ENCODE measurements at regions not wholly inside any gene's neighbourhood (a gene's known extent, or its start where the extent isn't known, plus 50 kb on each side); places are given as distances from the start of the nearest gene placed in this dataset.

DNA sequence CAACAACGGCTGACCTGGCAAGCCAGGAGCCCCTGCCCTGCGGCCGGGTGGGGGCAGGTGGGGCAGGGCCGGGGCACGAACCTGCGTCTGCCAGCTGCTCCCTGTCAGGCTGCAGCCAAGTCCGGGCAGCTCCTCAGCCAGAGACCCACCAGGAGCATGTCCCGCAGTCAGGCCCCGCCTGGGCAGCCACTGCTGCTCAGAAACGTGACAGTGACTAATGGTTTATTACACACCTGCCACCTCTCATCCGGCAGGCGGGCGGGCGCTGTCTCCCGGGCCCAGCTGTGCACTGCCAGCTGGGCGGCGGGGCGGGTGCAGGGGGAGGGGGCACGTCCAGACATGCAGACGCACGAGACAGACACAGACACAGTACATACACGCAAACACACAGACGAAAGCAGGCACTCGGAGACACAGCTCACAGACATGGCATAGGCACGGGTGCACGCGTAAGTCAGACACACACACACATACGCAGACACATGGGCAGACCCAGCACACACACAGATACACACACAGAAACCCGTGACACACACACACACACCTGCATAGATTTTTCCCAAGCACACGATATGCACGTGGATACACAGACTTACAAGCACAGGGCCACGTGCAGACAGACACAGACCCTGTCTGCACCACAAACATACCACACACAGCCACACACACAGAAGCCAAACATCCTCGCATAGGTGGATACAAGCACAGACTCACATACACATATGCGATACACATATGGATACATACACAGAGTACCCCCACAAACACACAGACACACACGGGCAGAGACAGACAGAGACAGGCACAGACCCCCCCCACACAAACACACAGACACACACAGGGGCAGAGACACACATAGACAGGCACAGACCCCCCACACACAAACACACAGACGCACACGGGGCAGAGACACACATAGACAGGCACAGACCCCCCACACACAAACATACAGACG is 248.3 kb upstream of the CIBAR2 start:
- no peak for DNase-seq (ENCODE audit: low read depth)

DNA sequence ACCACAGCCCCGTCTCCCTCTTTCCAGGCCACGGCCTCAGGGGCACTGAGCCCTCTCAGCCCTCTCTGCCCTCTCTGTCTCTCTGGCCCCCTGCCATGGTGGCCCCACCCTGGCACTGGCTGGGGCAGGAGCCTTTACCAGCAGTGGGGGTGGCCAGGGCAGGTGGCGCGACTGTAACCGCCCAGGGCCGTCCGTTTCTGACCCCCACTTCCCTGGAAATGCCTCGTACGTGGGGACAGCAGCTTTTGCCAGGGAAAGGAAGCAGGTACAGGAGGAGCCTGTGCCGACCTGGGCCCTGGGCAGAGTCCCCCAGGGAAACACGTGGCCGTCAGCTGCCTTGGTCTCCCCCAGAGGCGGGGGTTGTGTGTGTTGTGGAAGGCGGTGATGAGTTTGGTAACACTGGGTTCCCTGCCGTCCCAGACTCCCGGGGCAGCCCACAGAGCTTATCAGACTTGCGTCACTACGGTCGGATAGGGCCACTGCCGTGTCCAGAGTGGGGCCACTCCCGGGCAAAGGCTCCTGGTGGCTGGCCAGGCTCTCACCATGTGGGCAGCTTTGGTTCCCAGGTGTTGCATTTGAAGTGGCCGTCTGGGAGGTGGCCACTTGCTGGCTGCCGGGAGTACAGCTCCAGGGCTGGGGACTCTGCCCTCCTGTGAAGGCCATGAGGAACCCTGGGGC is 249.3 kb upstream of the CIBAR2 start:
- DNase-seq (ENCODE audit: low read depth): no peak

DNA sequence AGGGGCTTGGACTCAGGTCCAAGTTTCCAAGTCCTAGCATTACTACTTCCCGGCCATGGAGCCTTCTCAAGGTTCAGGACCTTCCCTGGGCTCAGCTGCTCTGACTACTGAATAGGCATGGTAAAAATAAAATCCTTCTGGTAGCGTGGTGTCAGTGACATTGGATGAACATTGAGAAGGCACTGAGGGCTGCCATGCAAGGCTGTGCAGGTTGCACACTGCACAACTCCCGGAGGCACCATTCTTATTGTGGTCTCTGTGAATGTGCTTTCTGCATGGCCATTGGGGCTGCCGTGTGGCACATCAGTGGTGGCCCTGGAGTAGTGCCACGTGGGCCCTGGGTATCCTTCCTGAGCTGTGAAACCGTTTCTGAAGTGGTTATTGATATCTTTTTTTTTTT is 250.2 kb upstream of the CIBAR2 start:
- no peak for DNase-seq (ENCODE audit: low read depth)

DNA sequence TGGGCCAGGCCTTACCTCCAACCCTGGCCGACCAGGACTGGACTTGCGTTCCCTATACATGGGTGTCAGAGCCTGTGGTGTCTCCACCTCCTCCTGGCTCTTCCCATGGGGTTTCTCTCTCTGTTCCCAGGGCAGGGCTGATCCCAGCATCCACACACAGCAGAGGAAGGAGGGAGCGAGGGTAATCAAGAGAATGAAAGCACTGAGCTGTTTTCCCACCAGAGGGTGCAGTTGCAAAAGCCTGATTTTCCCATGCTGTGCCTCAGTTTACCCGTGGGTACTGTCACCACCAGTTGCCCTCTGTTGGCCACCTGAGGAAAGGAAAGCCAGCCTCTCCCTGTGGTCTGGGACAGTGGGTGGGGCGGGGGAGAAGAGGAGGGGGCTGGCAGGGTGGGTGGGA is 249.7 kb upstream of the GSE1 start:
- DNase-seq (ENCODE audit: low read depth): no peak

DNA sequence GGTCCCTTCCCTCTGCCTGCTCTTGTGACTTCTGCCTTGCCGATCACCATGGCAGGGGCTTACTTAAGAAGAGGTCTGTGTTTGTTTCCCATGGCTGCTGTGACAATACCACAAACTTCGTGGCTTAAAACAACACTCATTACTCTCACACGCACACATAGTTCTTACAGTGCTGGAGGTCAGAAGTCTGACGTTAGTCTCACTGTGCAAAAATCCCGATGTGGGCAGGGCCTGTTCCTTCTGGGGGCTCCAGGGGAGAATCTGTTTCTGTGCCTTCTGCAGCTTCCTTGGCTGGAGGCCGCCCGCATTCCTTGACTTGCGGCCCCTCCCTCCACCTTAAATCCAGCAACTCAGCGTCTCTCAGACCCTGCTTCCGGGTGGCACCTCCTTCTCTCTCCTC is 249.2 kb upstream of the GSE1 start:
- no peak for DNase-seq (ENCODE audit: low read depth)

DNA sequence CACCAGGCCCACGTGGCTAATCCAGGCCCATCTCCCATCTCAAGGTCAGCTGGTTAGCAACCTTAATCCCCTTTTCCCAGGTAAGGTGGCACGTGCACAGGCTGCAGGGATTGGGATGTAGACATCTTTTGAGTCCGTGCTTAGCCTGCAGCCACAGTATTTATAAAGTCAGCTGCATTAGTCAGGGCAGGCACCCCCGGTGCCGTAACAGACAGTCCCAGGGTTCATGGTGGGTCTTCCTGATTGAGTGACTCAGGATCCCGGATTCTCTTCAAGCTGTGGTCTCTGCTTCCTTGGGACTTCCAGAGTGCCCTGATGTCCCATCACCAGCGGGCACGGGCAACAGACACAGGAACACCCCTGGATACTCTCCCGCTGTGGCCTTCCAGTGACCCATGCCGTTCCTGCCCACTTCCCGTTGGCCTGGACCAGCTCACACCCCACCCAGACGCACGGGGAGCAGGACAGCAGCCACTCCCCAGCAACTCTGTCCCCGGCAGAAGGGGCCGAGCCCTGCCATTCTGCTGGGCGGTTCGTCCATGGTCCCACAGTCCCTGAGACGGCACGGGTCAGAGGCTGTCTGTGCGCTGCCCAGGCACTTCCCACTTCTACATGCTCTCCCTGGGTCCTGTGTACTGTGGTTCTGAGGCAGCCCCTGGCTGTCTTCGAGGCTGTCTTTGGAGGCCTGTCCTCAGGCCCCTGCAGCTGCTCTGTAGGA is 248.6 kb upstream of the GSE1 start:
- no peak for DNase-seq (ENCODE audit: low read depth)

DNA sequence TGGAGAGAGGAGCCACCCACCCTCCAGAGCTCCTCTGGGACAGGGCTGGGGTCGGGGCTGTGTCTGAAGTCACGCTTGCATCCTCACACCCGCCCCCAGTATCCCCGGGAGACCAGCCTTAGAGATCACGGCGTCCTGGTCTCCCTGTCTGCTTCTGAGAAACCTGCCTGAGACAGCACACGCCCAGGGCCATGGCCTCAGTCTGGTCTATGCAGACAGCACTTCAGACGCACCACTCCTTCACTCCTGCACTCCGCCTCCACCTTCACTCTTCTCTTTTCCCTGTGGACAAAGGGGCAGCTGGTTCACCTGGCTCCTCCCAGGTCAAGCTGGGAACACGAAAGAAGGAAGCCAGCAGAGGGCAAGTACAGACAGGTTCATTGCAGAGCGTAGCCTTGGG is 248.0 kb upstream of the GSE1 start:
- no peak for DNase-seq (ENCODE audit: low read depth)

DNA sequence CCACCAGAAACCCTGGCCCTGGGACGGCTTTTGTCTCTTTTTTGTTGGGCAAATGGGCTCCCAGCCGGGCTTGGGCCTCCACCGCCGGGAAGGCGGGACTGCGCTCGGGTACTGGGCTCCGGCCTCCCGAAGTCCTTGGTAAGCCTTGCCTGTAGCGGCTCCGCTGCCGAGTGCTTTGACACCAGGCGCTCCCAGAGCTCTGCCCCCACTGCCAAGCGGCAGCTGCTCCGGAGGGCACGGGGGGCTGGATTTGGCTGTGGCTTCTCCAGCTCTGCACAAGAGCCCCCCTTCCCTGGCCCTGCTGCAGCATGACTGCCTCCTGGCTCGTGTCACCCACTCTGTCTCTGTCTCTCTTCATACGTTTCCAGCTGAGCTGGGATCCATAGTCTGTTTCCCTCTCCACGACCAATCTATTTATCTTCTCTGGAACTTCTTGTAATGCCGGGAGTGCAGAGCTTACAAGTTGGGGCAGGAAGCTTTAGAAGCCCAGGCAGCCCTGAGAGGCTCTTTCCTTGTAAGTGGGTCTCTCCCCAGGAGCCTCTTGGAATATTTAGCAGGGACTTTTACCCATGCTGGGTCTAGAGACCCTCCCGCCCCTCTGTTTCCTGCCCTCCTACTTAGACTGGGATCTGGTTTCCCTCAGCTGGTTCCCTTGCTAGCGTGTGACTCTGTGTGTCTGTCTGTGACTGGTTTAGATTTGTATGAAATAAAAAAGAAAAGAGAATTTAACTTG is 246.9 kb upstream of the GSE1 start:
- no peak for DNase-seq (ENCODE audit: low read depth)

DNA sequence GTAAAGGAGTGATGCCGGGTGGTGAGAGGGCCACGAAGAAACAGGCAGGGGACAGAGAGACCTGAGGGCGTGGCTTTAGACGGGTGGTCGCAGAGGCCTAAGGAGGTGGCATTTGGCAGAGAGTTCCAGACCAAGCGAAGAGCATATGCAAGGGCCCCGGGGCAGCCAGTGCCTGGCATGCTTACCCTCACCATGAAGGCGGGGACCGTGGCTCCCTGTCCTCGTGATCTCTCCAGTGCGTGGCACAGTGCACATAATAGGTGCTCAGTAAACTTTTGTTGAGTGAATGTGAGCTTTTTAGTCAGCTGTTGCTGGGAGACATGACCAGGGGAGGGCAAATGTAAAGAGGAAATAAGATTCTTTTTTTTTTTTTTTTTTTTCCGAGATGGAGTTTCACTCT is 245.6 kb upstream of the GSE1 start:
- DNase-seq (ENCODE audit: low read depth): no peak

DNA sequence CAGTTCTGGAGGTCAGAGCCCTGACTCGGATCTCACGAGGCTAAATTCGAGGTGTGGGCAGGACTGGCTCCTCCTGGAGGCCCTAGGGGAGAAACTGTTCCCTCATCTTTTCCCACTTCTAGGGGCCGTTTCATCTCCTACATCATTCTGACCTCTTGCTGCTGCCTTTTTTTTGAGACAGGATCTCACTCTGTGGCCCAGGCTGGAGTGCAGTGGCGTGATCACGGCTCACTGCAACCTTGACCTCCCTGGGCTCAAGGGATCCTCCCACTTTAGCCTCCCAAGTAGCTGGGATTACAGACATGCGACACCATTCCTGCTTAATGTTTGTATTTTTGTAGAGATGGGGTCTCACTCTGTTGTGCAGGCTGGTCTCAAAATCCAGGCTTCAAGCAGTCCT is 244.1 kb upstream of the GSE1 start:
- DNase-seq (ENCODE audit: low read depth): no peak

DNA sequence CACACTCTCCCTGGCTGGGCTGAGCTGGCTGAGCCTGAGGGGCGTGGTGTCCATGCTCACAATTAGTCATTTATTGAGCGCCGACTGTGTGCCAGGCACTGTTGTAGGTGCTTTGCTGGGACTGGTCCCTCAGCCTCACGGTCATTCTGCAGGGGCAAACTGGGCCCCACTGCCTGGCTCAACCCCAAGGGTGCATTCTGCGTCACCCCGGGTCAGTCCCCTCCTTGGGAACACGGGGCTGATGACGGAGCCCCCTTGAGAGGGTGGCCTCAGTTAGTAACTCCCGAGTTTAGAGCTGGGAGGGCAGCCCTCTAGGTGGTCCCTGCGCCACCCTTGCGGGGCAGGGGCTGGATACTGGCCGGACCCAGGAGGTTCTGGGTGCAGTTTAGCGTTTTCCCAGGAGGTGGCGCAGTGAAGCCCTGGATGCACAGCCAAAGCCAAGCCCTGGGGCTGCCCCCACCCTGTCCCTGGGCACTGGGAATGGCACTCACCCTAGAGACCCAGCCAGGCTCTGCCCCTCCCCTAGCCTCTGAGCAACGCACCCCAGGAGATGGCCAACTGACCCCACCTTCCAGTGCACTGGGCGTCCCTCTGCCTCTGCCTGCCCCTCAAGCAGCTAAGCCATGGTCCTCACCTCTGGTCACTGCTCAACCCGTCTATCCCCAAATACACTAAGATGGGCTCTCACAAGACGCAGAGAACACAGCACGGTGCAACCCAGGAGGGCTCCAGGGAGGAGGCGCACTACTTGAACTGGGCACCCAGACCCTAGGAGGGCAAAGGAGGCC is 243.2 kb upstream of the GSE1 start:
- peak; percentile 12 for DNase-seq (ENCODE audit: low read depth)

DNA sequence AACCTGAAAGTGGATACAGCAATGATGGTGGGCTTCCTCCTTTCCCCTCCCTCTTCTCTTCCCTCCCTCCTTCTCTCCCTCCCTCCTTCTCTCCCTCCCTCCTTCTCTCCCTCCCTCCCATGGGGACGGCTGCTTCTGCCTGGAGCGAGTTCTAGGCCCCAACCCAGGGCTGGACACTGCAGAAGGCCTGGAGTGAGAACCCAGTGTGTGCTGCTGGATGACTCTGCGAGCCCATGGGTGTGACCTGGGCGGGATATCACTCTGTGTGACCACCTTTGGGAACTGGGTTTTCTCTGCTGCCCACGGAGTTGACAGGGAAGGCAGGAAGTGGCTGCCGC is 242.6 kb upstream of the GSE1 start:
- DNase-seq (ENCODE audit: low read depth): no peak

DNA sequence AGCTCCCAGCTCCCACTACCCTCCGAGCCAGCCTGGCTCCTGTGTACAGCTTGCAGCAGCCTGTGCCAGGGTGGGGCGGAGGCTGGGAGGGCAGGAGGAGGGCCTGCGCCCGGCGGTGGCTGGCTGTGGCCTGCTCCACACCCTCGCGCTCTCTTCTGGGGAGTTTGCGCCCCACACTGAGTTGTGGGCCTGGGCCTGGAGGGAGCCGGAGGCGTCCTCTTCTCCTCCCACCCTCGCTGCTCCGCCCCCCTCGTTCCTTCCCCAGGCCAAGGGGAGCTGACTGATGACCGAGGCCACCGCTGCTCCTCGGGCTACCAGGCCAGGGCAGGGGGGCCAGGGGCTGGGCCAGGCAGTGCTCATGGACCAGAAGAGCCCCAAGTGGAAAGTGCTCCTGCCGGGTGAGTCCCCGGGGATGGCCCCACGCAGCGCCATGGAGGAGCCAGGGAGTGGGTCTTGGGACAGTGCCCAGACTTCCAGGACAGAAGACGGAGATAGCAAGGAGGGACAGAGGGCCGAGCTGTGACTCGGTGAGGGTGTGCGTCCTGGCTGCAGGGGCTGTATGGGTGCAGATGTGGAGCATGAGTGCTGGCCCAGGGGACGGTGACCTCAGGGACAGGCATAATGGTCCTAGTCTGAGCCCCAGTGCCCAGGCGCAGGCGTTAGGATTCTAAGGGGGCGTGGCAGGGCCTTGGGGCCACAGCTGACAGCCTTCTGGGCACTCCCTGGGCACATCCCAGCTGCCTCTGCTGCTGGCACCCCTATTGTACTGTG is 242.1 kb upstream of the GSE1 start:
- no peak for DNase-seq (ENCODE audit: low read depth)

DNA sequence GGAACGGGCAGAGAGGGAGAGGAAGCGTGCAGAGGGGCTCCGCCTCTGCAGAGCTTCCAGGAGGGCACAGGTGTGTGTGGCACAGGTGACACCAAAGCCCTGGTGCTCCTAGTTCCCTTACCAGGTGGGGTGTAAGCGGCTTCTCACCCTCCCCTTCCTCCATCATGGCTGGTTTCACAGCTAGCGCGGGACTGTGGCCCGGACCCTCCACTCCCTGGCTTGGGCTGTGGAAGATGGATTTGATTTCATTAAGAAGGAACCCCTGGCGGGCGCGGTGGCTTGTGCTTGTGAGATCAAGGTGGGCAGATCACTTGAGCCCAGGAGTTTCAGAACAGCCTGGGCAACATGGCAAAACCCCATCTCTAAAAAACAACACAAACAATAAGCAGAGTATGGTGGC is 241.2 kb upstream of the GSE1 start:
- DNase-seq (ENCODE audit: low read depth): no peak

DNA sequence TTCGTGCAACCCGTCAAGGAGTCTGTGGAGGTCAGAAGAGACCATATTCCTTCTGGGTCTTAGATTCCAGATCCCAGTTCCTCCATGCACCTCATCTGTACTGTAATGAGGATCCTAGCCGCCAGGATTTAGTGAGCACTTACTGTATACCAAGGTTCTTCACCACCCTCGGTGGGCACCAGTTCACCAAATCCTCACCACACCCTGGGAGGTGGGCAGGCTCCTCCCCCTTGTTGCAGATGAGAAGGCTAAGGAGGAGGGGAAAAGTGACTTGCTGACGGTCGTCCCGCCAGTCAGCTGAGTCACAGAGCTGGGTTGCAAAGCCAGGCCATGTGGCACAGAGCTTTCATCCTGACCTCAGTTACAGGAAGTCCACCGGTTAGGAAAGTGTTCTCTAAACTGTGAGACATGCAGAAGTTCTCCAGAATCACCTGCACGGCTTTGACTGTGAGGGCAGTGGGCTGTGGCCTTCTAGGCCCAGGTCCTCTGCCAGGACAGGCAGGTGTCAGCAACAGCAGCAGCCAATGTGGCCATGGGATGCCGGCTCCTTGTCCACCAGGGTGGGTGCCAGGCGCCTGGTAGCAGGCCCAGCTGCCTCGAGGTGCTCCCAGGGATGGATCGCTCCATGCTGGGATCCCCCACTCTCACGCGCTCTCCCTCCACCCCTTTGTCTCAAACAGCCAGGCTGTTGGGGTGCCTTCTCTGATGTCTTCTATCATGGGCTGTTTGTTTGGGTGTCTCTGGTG is 240.3 kb upstream of the GSE1 start:
- peak; percentile 2 for DNase-seq (ENCODE audit: low read depth)

DNA sequence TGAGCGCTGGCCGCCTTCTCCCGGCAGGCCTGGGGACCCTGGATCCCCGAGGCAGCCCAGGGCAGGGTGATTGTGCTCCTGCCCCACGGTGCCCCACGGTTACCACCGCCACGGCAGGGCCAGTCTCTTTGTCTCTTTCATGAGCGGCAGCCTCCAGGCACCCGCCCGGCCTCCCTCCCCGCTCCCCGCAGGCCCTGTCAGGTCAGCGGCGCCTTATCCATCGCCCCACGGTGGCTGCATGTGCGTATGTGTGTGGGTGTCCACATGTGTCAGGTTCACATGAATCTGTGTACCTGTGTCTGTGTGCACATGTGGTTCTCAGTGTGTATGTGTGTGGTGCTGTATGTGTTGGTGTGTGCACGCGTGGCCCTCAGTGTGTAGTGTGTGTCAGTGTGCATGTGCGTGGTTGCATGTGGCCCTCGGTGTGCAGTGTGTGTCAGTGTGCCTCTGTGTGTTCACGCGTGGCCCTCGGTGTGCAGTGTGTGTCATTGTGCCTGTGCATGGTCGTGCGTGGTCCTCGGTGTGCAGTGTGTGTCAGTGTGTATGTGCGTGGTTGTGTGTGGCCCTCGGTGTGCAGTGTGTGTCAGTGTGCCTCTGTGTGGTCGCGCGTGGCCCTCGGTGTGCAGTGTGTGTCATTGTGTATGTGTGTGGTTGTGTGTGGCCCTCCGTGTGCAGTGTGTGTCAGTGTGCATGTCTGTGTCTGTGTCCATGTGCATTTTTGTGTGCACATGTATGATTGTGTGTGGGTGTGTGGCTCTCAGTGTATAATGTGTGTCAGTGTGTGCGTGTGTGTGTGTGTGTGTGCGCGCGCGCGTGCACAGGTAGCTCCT is 239.2 kb upstream of the GSE1 start:
- DNase-seq (ENCODE audit: low read depth): no peak

DNA sequence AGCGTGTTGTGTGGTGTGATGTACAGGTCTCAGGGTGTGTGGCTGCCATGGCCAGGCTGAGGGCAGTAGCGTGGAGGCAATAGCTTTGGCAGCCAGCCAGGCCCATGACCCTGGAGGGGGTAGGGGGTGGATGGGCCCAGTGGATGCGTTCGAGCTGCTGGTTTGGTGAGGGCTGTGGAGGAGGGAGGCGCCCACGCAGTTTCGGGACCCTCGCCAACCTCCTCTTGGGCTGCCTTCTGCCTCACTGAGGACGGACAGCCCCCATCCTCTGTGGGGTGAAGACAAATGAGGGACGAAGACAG is 238.6 kb upstream of the GSE1 start:
- DNase-seq (ENCODE audit: low read depth): no peak

DNA sequence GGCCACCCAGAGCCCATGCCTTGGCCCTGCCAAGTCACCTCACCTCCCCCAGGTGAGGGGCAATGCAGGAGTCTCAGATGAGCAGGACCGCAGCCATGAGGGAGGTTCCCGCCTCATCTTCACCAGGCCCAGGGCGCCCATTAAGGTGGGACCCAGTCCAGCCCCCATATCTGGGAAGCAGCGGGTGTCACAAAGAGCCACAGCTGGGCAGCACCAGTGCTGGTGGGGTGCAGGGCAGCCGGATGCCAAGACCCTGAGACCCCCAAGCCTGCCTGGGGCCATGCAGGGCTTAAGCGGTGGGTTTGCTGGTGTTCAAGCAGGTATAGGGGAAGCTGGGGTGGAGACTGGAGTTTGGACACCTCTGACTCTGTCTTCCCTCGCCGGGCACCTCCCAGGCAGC is 237.8 kb upstream of the GSE1 start:
- no peak for DNase-seq (ENCODE audit: low read depth)
